H9 (cell line): ENCODE measurements at regions not wholly inside any gene's neighbourhood (a gene's known extent, or its start where the extent isn't known, plus 50 kb on each side); places are given as distances from the start of the nearest gene placed in this dataset.

Experiments
- DNase-seq: peaks from one replicate; pipeline ENCODE4 v3.0.0-alpha.2; 2017
- H2AFZ ChIP-seq: one replicate; pipeline ENCODE4 v1.6.1; 2013; ENCODE audit warnings: mild to moderate bottlenecking, low read length, control low read depth, moderate library complexity
- H2AK5ac ChIP-seq: 2 replicates; pipeline ENCODE4 v1.6.1; 2013; ENCODE audit warnings: low read length, control low read depth, mixed read lengths; ENCODE audit not compliant: insufficient read length
- H2BK120ac ChIP-seq: one replicate; pipeline ENCODE4 v1.6.1; 2013; ENCODE audit warnings: low read depth, mild to moderate bottlenecking, low read length, control low read depth, inconsistent platforms; ENCODE audit not compliant: poor library complexity, severe bottlenecking
- H2BK12ac ChIP-seq: 2 replicates; pipeline ENCODE4 v1.6.1; 2013; ENCODE audit warnings: low read length, control low read depth, mixed read lengths, low read depth; ENCODE audit not compliant: insufficient read length
- H2BK15ac ChIP-seq: 2 replicates; pipeline ENCODE4 v1.6.1; 2013; ENCODE audit warnings: low read depth, low read length, control low read depth
- H2BK20ac ChIP-seq: one replicate; pipeline ENCODE4 v1.6.1; 2013; ENCODE audit warnings: low read depth, mild to moderate bottlenecking, low read length, control low read depth, inconsistent platforms; ENCODE audit not compliant: poor library complexity, severe bottlenecking
- H2BK5ac ChIP-seq: 2 replicates; pipeline ENCODE4 v1.6.1; 2013; ENCODE audit warnings: low read length, control low read depth, mixed read lengths; ENCODE audit not compliant: insufficient read length
- H3K14ac ChIP-seq: 2 replicates; pipeline ENCODE4 v1.6.1; 2013; ENCODE audit warnings: low read length, control low read depth; ENCODE audit not compliant: insufficient read depth
- H3K18ac ChIP-seq: 2 replicates; pipeline ENCODE4 v1.6.1; 2013; ENCODE audit warnings: low read depth, mild to moderate bottlenecking, mixed read lengths, low read length, control low read depth; ENCODE audit not compliant: insufficient read length
- H3K23ac ChIP-seq: 2 replicates; pipeline ENCODE4 v1.6.1; 2013; ENCODE audit warnings: low read length, control low read depth, mixed read lengths, low read depth; ENCODE audit not compliant: insufficient read length
- H3K23me2 ChIP-seq: 2 replicates; pipeline ENCODE4 v1.6.1; 2013; ENCODE audit warnings: low read depth, mild to moderate bottlenecking, mixed read lengths, low read length, control low read depth; ENCODE audit not compliant: insufficient read length, poor library complexity, severe bottlenecking
- H3K27ac ChIP-seq: 2 replicates; pipeline ENCODE4 v1.5.1; 2013; ENCODE audit warnings: low read length, control low read depth, mixed read lengths, low read depth; ENCODE audit not compliant: insufficient read length
- H3K27me3 ChIP-seq: 2 replicates; pipeline ENCODE4 v1.6.1; 2013; ENCODE audit warnings: low read length, control low read depth, inconsistent platforms; ENCODE audit not compliant: insufficient read depth
- H3K4ac ChIP-seq: 2 replicates; pipeline ENCODE4 v1.6.1; 2013; ENCODE audit warnings: low read depth, mild to moderate bottlenecking, control low read depth, inconsistent platforms, low read length, moderate library complexity
- H3K4me1 ChIP-seq: 2 replicates; pipeline ENCODE4 v1.6.1; 2013; ENCODE audit warnings: low read length, control low read depth, inconsistent platforms; ENCODE audit not compliant: insufficient read depth
- H3K4me2 ChIP-seq: 2 replicates; pipeline ENCODE4 v1.6.1; 2013; ENCODE audit warnings: low read length, control low read depth, mixed read lengths; ENCODE audit not compliant: insufficient read length, insufficient read depth
- H3K56ac ChIP-seq: 2 replicates; pipeline ENCODE4 v1.6.1; 2013; ENCODE audit warnings: low read depth, mild to moderate bottlenecking, mixed read lengths, low read length, control low read depth; ENCODE audit not compliant: insufficient read length
- H3K79me1 ChIP-seq: 2 replicates; pipeline ENCODE4 v1.6.1; 2013; ENCODE audit warnings: low read depth, mild to moderate bottlenecking, moderate library complexity, low read length, control low read depth, inconsistent platforms; ENCODE audit not compliant: insufficient read depth, poor library complexity, severe bottlenecking
- H3K79me2 ChIP-seq: 2 replicates; pipeline ENCODE4 v1.6.1; 2013; ENCODE audit warnings: low read length, control low read depth, inconsistent platforms; ENCODE audit not compliant: insufficient read depth
- H3K9ac ChIP-seq: 2 replicates; pipeline ENCODE4 v1.6.1; 2013; ENCODE audit warnings: low read length, control low read depth, mixed read lengths; ENCODE audit not compliant: insufficient read length; ENCODE audit errors: extremely low read depth
- H3K9me3 ChIP-seq: one replicate; pipeline ENCODE4 v1.6.1; 2013; ENCODE audit warnings: low read depth, low read length, inconsistent platforms; ENCODE audit not compliant: control insufficient read depth
- H3T11ph ChIP-seq: one replicate; pipeline ENCODE4 v1.6.1; 2013; ENCODE audit warnings: mild to moderate bottlenecking, low read length, control low read depth, inconsistent platforms
- H4K20me1 ChIP-seq: one replicate; pipeline ENCODE4 v1.6.1; 2013; ENCODE audit not compliant: control insufficient read depth, insufficient read length, insufficient read depth
- H4K5ac ChIP-seq: 2 replicates; pipeline ENCODE4 v1.6.1; 2013; ENCODE audit warnings: low read depth, mild to moderate bottlenecking, mixed read lengths, low read length, control low read depth; ENCODE audit not compliant: insufficient read length
- H4K8ac ChIP-seq: replicated peaks from 2 replicates; pipeline ENCODE4 v1.6.1; 2013; ENCODE audit warnings: low read length, control low read depth, mixed read lengths, low read depth; ENCODE audit not compliant: insufficient read length
- H4K91ac ChIP-seq: 2 replicates; pipeline ENCODE4 v1.6.1; 2013; ENCODE audit warnings: low read depth, mild to moderate bottlenecking, moderate library complexity, mixed read lengths, low read length, control low read depth; ENCODE audit not compliant: insufficient read length
- H3K27ac Mint-ChIP-seq, 3 experiments: 2 replicates in 2 of 3; 3 replicates in 1 of 3; pipeline ENCODE4 v1.8.0; 2020 to 2021; ENCODE audit warnings: mixed read lengths in 3 of 3, mild to moderate bottlenecking in 1 of 3, moderate library complexity in 1 of 3
- H3K27me3 Mint-ChIP-seq: 2 replicates; pipeline ENCODE4 v1.8.0; 2021; ENCODE audit warnings: low read depth, mild to moderate bottlenecking, moderate library complexity, mixed read lengths
- H3K36me3 Mint-ChIP-seq, 3 experiments: 2 replicates in 2 of 3; 3 replicates in 1 of 3; pipeline ENCODE4 v1.8.0; 2020 to 2021; ENCODE audit warnings: low read depth in 3 of 3, mixed read lengths in 3 of 3; ENCODE audit not compliant: insufficient read depth in 1 of 3
- H3K4me1 Mint-ChIP-seq, 2 experiments: 2 replicates each; pipeline ENCODE4 v1.8.0; 2020; ENCODE audit warnings: mixed read lengths in 2 of 2
- H3K4me3 Mint-ChIP-seq, 2 experiments: 2 replicates in 1 of 2; 3 replicates in 1 of 2; pipeline ENCODE4 v1.8.0; 2020 to 2021; ENCODE audit warnings: mild to moderate bottlenecking in 2 of 2, mixed read lengths in 2 of 2, moderate library complexity in 1 of 2
- H3K9me3 Mint-ChIP-seq, 2 experiments: 2 replicates in 1 of 2; 3 replicates in 1 of 2; pipeline ENCODE4 v1.8.0; 2020; ENCODE audit warnings: mild to moderate bottlenecking in 2 of 2, mixed read lengths in 2 of 2, moderate library complexity in 1 of 2
- CTCF ChIP-seq: fragments of 200-600 bp; sonication (generic); conservative IDR thresholded peaks from 3 replicates; pipeline ENCODE4 v1.8.0; 2021; ENCODE audit warnings: antibody characterized with exemption, mild to moderate bottlenecking
- WGBS: extraction: QIAGEN DNeasy Blood & Tissue Kit; methylation state at CpG from one replicate; pipeline ENCODE4 v1.1.7; 2013; ENCODE audit warnings: missing lambda C conversion rate, low lambda C conversion rate, mixed read lengths; ENCODE audit not compliant: insufficient read length; ENCODE audit errors: extremely low coverage; 5-methylcytosine and 5-hydroxymethylcytosine counted together

- H2AK5ac ChIP-seq = no peak overlapping the region
- no peak overlapping the region for H3K18ac ChIP-seq
- H2BK15ac ChIP-seq = no peak overlapping the region
- Mint-ChIP-seq H3K36me3 (no peaks in the 10 kb centered on the region), H3K4me3 (no peak overlapping the region), H3K9me3 (no peaks in the 10 kb centered on the region), H3K27ac (no peak overlapping the region), H3K4me1 (peaks cover 0 to 13% of the 10 kb centered on the region in 2 experiments; a peak in 2 of 4 replicates), H3K27me3 (no peaks in the 10 kb centered on the region)
- no peak overlapping the region for H3K23ac ChIP-seq
- no peak overlapping the region for H3K56ac ChIP-seq
- no peak overlapping the region for H2BK120ac ChIP-seq
- H3K4me2 ChIP-seq = no peak overlapping the region
- H4K5ac ChIP-seq = no peak overlapping the region
- H4K8ac ChIP-seq = no peak overlapping the region
- no peak overlapping the region for H3K14ac ChIP-seq
- H3K4ac ChIP-seq = no peak overlapping the region
- H3K4me1 ChIP-seq = peaks cover 4% of the 10 kb centered on the region; the same call in 1 of the 2 replicates
- no peaks in the 10 kb centered on the region for H3K79me2 ChIP-seq
- no peak overlapping the region for H3K9ac ChIP-seq
- TF ChIP-seq CTCF = no peak
- no peak overlapping the region for H3T11ph ChIP-seq
- no peak overlapping the region for H2BK12ac ChIP-seq
- H2BK5ac ChIP-seq = no peak overlapping the region
- H3K9me3 ChIP-seq = no peaks in the 10 kb centered on the region
- no peak overlapping the region for H3K27ac ChIP-seq
- H3K27me3 ChIP-seq = no peaks in the 10 kb centered on the region
- H2BK20ac ChIP-seq = no peak overlapping the region
- H4K91ac ChIP-seq = no peak overlapping the region
- no peak for DNase-seq
- H2AFZ ChIP-seq = no peak overlapping the region
- no peaks in the 10 kb centered on the region for H3K79me1 ChIP-seq
- no peaks in the 10 kb centered on the region for H3K23me2 ChIP-seq
- no peaks in the 10 kb centered on the region for H4K20me1 ChIP-seq
- no CpG with 5 or more reads among the region's 2 CpGs for WGBS
These were observed 206.1 kb downstream of the CHRM2 start for GRCh38 chr7:137074391-137075030.
